ENCODE measurements at regions not wholly inside any gene's neighbourhood (a gene's known extent, or its start where the extent isn't known, plus 50 kb on each side); places are given as distances from the start of the nearest gene placed in this dataset.

DNA sequence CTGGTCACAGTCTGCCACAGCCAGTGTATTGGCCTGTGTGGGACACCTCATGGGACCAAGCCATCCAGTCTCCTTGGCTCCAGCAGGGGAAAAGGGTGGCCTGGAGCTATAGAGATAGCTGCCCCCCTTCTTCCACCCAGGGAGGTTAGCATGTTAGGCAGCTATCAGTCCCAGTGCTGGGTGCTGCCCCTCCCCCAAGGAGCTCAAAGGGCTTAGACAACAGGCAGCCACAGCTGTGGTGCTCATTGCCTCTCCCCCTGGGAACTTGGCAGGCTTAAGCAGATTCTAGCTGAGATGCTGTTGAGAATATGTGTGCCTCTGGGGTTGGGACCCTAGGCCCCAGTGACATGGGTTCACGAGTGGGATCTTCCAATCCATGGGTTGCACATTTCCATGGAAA, 226.0 kb upstream of the PTGER4 start:
- H3K27me3 ChIP-seq (ENCODE audit: insufficient read depth, low read length, poor library complexity): no peaks in the 10 kb centered on the region
- H3K18ac ChIP-seq (ENCODE audit: low read length): no peak overlapping the region
- no peak overlapping the region for H4K5ac ChIP-seq (ENCODE audit: low read length)
- H3K23ac ChIP-seq (ENCODE audit: low read length): no peak overlapping the region
- WGBS (ENCODE audit: extremely low coverage, insufficient coverage, low lambda C conversion rate): no CpG with 5 or more reads among the region's 1 CpG
- no peak overlapping the region for H2AK5ac ChIP-seq (ENCODE audit: low read length)
- H2BK120ac ChIP-seq (ENCODE audit: low read depth, low read length): no peak overlapping the region
- H2BK5ac ChIP-seq (ENCODE audit: low read length): no peak overlapping the region
- H3K4me1 ChIP-seq (ENCODE audit: control insufficient read depth, low read depth, low read length): no peaks in the 10 kb centered on the region
- no peak overlapping the region for H4K8ac ChIP-seq (ENCODE audit: low read depth, low read length)
- no peak overlapping the region for H3K56ac ChIP-seq (ENCODE audit: low read length)
- no peak overlapping the region for H3K4me2 ChIP-seq (ENCODE audit: low read length)
- no peak overlapping the region for H3K4me3 ChIP-seq (ENCODE audit: low read length)
- H3K27ac ChIP-seq (ENCODE audit: low read depth, low read length): no peak overlapping the region
- no peak overlapping the region for H3K9ac ChIP-seq (ENCODE audit: low read length)
- H3K79me1 ChIP-seq (ENCODE audit: low read length): no peaks in the 10 kb centered on the region
- H2BK15ac ChIP-seq (replicated peaks; ENCODE audit: low read depth): no peak overlapping the region
- H3K4ac ChIP-seq (ENCODE audit: low read depth, low read length): no peak overlapping the region
- no peaks in the 10 kb centered on the region for H3K79me2 ChIP-seq (ENCODE audit: control insufficient read depth, insufficient read depth, low read length)
- no peaks in the 10 kb centered on the region for H3K36me3 ChIP-seq (ENCODE audit: control insufficient read depth, insufficient read depth, low read length)
- DNase-seq: no peak

DNA sequence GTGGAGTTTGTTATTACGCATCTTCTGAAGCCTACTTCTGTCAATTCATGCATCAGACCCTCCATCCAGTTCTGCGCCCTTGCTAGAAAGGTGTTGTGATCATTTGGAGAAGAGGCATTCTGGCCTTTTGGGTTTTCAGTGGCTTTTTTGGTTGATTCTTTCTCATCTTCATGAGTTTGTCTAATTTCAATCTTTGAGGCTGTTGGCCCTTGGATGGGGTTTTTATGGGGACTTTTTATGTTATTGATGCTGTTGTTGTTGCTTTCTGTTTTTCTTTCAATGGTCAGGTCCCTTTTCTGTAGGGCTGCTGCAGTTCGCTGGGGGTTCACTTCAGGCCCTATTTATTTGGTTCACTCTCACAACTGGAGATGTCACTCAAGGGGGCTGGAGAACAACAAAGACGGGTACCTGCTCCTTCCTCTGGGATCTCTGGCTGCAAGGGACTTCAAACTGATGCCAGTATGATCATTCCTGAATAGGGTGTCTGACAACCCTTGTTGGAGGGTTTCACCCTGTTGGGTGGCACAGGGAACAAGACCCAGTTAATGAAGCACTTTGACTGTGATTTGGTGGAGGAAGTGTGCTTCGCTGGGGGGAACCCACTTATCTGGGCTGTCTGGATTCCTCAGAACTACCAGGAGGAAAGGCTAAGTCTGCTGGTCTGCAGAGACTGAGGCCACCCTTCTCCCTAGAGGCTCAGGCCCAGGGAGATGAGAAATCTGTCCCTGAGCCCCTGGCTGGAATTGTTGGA, 226.7 kb upstream of the PTGER4 start:
- Histone ChIP-seq H3K4me1 (ENCODE audit: control insufficient read depth, low read depth, low read length) (no peaks in the 10 kb centered on the region), H3K18ac (ENCODE audit: low read length) (no peak overlapping the region), H3K36me3 (ENCODE audit: control insufficient read depth, insufficient read depth, low read length) (no peaks in the 10 kb centered on the region), H2BK15ac (replicated peaks; ENCODE audit: low read depth) (no peak overlapping the region), H3K23ac (ENCODE audit: low read length) (no peak overlapping the region), H3K4ac (ENCODE audit: low read depth, low read length) (no peak overlapping the region), H3K4me2 (ENCODE audit: low read length) (no peak overlapping the region), H3K79me2 (ENCODE audit: control insufficient read depth, insufficient read depth, low read length) (no peaks in the 10 kb centered on the region), H3K79me1 (ENCODE audit: low read length) (no peaks in the 10 kb centered on the region), H4K8ac (ENCODE audit: low read depth, low read length) (no peak overlapping the region), H3K4me3 (ENCODE audit: low read length) (no peak overlapping the region), H3K9ac (ENCODE audit: low read length) (no peak overlapping the region), H2AK5ac (ENCODE audit: low read length) (no peak overlapping the region), H3K27me3 (ENCODE audit: insufficient read depth, low read length, poor library complexity) (no peaks in the 10 kb centered on the region), H4K5ac (ENCODE audit: low read length) (no peak overlapping the region), H3K56ac (ENCODE audit: low read length) (no peak overlapping the region), H2BK120ac (ENCODE audit: low read depth, low read length) (no peak overlapping the region), H2BK5ac (ENCODE audit: low read length) (no peak overlapping the region), H3K27ac (ENCODE audit: low read depth, low read length) (no peak overlapping the region)
- no peak for DNase-seq
- WGBS (ENCODE audit: extremely low coverage, insufficient coverage, low lambda C conversion rate): no CpG with 5 or more reads among the region's 5 CpGs

DNA sequence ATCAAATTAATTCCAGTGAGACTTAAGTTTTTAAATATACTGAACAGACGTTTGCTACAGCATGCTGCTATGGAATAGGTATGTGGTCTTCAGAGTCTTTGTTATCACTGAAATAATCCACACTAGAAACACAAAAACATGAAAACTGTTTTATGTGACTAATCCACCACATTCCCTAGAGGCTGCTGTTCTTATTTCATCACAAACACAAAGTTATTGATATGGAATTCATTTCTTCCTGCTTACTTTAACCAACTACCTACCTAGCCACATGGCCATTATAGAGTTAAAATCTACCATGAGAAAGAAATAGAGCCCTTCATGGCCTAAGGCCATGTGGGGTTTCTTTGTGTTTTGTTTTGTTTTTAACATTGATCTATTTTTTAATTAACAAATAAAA, 232.3 kb upstream of the PTGER4 start:
- no peak for DNase-seq
- 86% methylated on average over 1 of the region's 1 CpG for WGBS (ENCODE audit: extremely low coverage, insufficient coverage, low lambda C conversion rate)
- Histone ChIP-seq H3K27me3 (ENCODE audit: insufficient read depth, low read length, poor library complexity) (no peaks in the 10 kb centered on the region), H3K18ac (ENCODE audit: low read length) (no peak overlapping the region), H2BK120ac (ENCODE audit: low read depth, low read length) (no peak overlapping the region), H2BK5ac (ENCODE audit: low read length) (no peak overlapping the region), H2AK5ac (ENCODE audit: low read length) (no peak overlapping the region), H3K79me1 (ENCODE audit: low read length) (no peaks in the 10 kb centered on the region), H3K4ac (ENCODE audit: low read depth, low read length) (no peak overlapping the region), H4K5ac (ENCODE audit: low read length) (no peak overlapping the region), H2BK15ac (replicated peaks; ENCODE audit: low read depth) (no peak overlapping the region), H3K36me3 (ENCODE audit: control insufficient read depth, insufficient read depth, low read length) (no peaks in the 10 kb centered on the region), H3K79me2 (ENCODE audit: control insufficient read depth, insufficient read depth, low read length) (no peaks in the 10 kb centered on the region), H3K4me1 (ENCODE audit: control insufficient read depth, low read depth, low read length) (no peaks in the 10 kb centered on the region), H3K23ac (ENCODE audit: low read length) (no peak overlapping the region), H3K4me3 (ENCODE audit: low read length) (no peak overlapping the region), H4K8ac (ENCODE audit: low read depth, low read length) (no peak overlapping the region), H3K56ac (ENCODE audit: low read length) (no peak overlapping the region), H3K4me2 (ENCODE audit: low read length) (no peak overlapping the region), H3K27ac (ENCODE audit: low read depth, low read length) (no peak overlapping the region), H3K9ac (ENCODE audit: low read length) (no peak overlapping the region)

DNA sequence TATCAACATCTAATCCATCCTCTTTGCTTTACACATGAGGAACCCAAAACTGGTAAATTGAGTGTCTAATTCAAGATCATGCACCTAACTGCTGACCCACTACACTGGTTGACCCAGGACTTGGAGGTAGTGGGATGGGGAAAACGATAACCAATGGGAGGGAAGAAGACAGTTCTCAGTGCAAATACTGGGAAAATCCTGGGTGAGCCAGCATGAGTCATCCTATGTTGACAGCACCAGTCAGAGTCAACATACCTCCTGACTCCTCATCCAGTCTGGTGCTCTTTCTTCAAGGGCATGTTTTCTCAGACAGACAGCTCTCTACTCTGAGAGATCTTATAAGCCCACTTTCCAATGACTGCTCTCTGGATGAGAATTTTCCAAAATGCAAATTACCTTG, 232.8 kb upstream of the PTGER4 start:
- H3K4me1 ChIP-seq (ENCODE audit: control insufficient read depth, low read depth, low read length): no peaks in the 10 kb centered on the region
- no peak overlapping the region for H2BK15ac ChIP-seq (replicated peaks; ENCODE audit: low read depth)
- no peak overlapping the region for H3K23ac ChIP-seq (ENCODE audit: low read length)
- H4K5ac ChIP-seq (ENCODE audit: low read length): no peak overlapping the region
- no peaks in the 10 kb centered on the region for H3K79me2 ChIP-seq (ENCODE audit: control insufficient read depth, insufficient read depth, low read length)
- no peak overlapping the region for H4K8ac ChIP-seq (ENCODE audit: low read depth, low read length)
- no peak overlapping the region for H3K4me2 ChIP-seq (ENCODE audit: low read length)
- no peaks in the 10 kb centered on the region for H3K36me3 ChIP-seq (ENCODE audit: control insufficient read depth, insufficient read depth, low read length)
- H3K18ac ChIP-seq (ENCODE audit: low read length): no peak overlapping the region
- H3K79me1 ChIP-seq (ENCODE audit: low read length): no peaks in the 10 kb centered on the region
- H3K27ac ChIP-seq (ENCODE audit: low read depth, low read length): no peak overlapping the region
- H2AK5ac ChIP-seq (ENCODE audit: low read length): no peak overlapping the region
- H2BK5ac ChIP-seq (ENCODE audit: low read length): no peak overlapping the region
- H3K27me3 ChIP-seq (ENCODE audit: insufficient read depth, low read length, poor library complexity): no peaks in the 10 kb centered on the region
- no peak overlapping the region for H2BK120ac ChIP-seq (ENCODE audit: low read depth, low read length)
- H3K9ac ChIP-seq (ENCODE audit: low read length): no peak overlapping the region
- H3K56ac ChIP-seq (ENCODE audit: low read length): no peak overlapping the region
- no peak overlapping the region for H3K4me3 ChIP-seq (ENCODE audit: low read length)
- no CpG with 5 or more reads among the region's 1 CpG for WGBS (ENCODE audit: extremely low coverage, insufficient coverage, low lambda C conversion rate)
- DNase-seq: peak; percentile 28
- no peak overlapping the region for H3K4ac ChIP-seq (ENCODE audit: low read depth, low read length)

DNA sequence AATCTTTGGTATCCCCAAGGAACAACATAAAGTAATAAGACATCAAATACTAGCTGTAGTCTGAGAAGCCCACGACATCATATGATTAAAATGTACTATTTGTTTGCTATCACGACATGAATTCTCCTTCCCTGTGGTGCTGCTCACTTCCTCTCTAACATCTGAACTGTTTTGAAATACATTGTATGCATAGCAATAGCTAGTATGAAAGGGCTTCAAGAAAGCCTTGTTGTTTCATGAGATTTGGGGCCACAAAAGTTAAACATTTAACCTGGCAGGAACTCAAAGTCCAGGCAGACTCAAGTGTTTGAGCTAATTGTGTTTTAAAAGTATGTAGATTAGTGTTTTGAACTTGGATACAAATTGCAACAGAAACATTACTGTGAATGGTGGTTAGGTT, 237.4 kb upstream of the PTGER4 start:
- no peak overlapping the region for H4K5ac ChIP-seq (ENCODE audit: low read length)
- no peak overlapping the region for H2BK5ac ChIP-seq (ENCODE audit: low read length)
- H2BK120ac ChIP-seq (ENCODE audit: low read depth, low read length): no peak overlapping the region
- no peak overlapping the region for H2BK15ac ChIP-seq (replicated peaks; ENCODE audit: low read depth)
- H3K79me2 ChIP-seq (ENCODE audit: control insufficient read depth, insufficient read depth, low read length): no peaks in the 10 kb centered on the region
- H3K56ac ChIP-seq (ENCODE audit: low read length): no peak overlapping the region
- H4K8ac ChIP-seq (ENCODE audit: low read depth, low read length): no peak overlapping the region
- no peak overlapping the region for H2AK5ac ChIP-seq (ENCODE audit: low read length)
- no peak overlapping the region for H3K4ac ChIP-seq (ENCODE audit: low read depth, low read length)
- H3K79me1 ChIP-seq (ENCODE audit: low read length): no peaks in the 10 kb centered on the region
- WGBS (ENCODE audit: extremely low coverage, insufficient coverage, low lambda C conversion rate): no CpG with 5 or more reads among the region's 2 CpGs
- no peaks in the 10 kb centered on the region for H3K27me3 ChIP-seq (ENCODE audit: insufficient read depth, low read length, poor library complexity)
- H3K4me3 ChIP-seq (ENCODE audit: low read length): no peak overlapping the region
- H3K4me2 ChIP-seq (ENCODE audit: low read length): no peak overlapping the region
- no peak overlapping the region for H3K23ac ChIP-seq (ENCODE audit: low read length)
- H3K27ac ChIP-seq (ENCODE audit: low read depth, low read length): no peak overlapping the region
- no peak overlapping the region for H3K18ac ChIP-seq (ENCODE audit: low read length)
- no peaks in the 10 kb centered on the region for H3K36me3 ChIP-seq (ENCODE audit: control insufficient read depth, insufficient read depth, low read length)
- no peaks in the 10 kb centered on the region for H3K4me1 ChIP-seq (ENCODE audit: control insufficient read depth, low read depth, low read length)
- peak; percentile 55 for DNase-seq
- H3K9ac ChIP-seq (ENCODE audit: low read length): no peak overlapping the region

DNA sequence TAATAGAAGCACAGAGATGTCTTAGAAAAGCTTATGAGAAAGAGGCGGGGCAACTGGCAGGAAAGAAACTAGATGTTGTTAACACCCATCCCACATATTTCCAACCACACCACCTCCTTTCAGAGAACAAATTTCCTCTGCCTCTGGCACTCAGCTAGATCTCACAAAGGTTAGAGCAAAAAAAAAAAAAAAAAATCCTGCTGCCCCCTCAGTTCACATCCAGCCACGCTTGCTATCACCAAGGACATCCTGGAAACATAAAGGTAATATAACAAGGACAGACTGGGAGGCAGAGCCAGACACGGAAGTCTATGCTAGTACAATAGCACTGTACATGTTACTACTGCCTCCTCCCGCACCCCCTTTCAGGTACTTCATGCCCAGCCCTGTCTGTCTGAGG, 238.0 kb upstream of the PTGER4 start:
- no peak overlapping the region for H2BK120ac ChIP-seq (ENCODE audit: low read depth, low read length)
- H3K79me1 ChIP-seq (ENCODE audit: low read length): no peaks in the 10 kb centered on the region
- H3K79me2 ChIP-seq (ENCODE audit: control insufficient read depth, insufficient read depth, low read length): no peaks in the 10 kb centered on the region
- H3K27ac ChIP-seq (ENCODE audit: low read depth, low read length): no peak overlapping the region
- H2BK15ac ChIP-seq (replicated peaks; ENCODE audit: low read depth): no peak overlapping the region
- no peak overlapping the region for H3K4ac ChIP-seq (ENCODE audit: low read depth, low read length)
- no peak overlapping the region for H3K23ac ChIP-seq (ENCODE audit: low read length)
- no CpG with 5 or more reads among the region's 4 CpGs for WGBS (ENCODE audit: extremely low coverage, insufficient coverage, low lambda C conversion rate)
- DNase-seq: no peak
- no peak overlapping the region for H3K4me2 ChIP-seq (ENCODE audit: low read length)
- no peak overlapping the region for H3K9ac ChIP-seq (ENCODE audit: low read length)
- H2AK5ac ChIP-seq (ENCODE audit: low read length): no peak overlapping the region
- H4K8ac ChIP-seq (ENCODE audit: low read depth, low read length): no peak overlapping the region
- no peak overlapping the region for H3K18ac ChIP-seq (ENCODE audit: low read length)
- no peak overlapping the region for H3K4me3 ChIP-seq (ENCODE audit: low read length)
- no peak overlapping the region for H2BK5ac ChIP-seq (ENCODE audit: low read length)
- no peak overlapping the region for H3K56ac ChIP-seq (ENCODE audit: low read length)
- no peaks in the 10 kb centered on the region for H3K36me3 ChIP-seq (ENCODE audit: control insufficient read depth, insufficient read depth, low read length)
- H3K4me1 ChIP-seq (ENCODE audit: control insufficient read depth, low read depth, low read length): no peaks in the 10 kb centered on the region
- no peaks in the 10 kb centered on the region for H3K27me3 ChIP-seq (ENCODE audit: insufficient read depth, low read length, poor library complexity)
- H4K5ac ChIP-seq (ENCODE audit: low read length): no peak overlapping the region
